Astrocyte (in vitro differentiated cells and primary cell): ENCODE measurements at regions not wholly inside any gene's neighbourhood (a gene's known extent, or its start where the extent isn't known, plus 50 kb on each side); places are given as distances from the start of the nearest gene placed in this dataset.

Experiments
- DNase-seq: peaks from one replicate; pipeline ENCODE4 v3.0.0-alpha.2; 2010; ENCODE audit warnings: low read depth
- FAIRE-seq: peaks from 2 replicates; lab custom pipeline; 2011; peaks lifted over from hg19 to GRCh38; lab: Jason Lieb, UNC
- H2AFZ ChIP-seq: 2 replicates; pipeline ENCODE4 v1.6.0; 2012; ENCODE audit warnings: low read depth, low read length, inconsistent platforms
- H3K27ac ChIP-seq: 2 replicates; pipeline ENCODE4 v1.5.1; 2011; ENCODE audit warnings: low read depth, low read length, inconsistent platforms
- H3K27me3 ChIP-seq: 2 replicates; pipeline ENCODE4 v1.6.0; 2011; ENCODE audit warnings: low read length, inconsistent platforms; ENCODE audit not compliant: insufficient read depth
- H3K36me3 ChIP-seq: 2 replicates; pipeline ENCODE4 v1.5.1; 2011; ENCODE audit warnings: low read length, inconsistent platforms; ENCODE audit not compliant: insufficient read depth
- H3K4me1 ChIP-seq: 2 replicates; pipeline ENCODE4 v1.5.1; 2011; ENCODE audit warnings: low read length, inconsistent platforms; ENCODE audit not compliant: insufficient read depth
- H3K4me2 ChIP-seq: 2 replicates; pipeline ENCODE4 v1.6.0; 2012; ENCODE audit warnings: low read length, inconsistent platforms
- H3K4me3 ChIP-seq: 2 replicates; pipeline ENCODE4 v1.5.1; 2011; ENCODE audit warnings: low read depth, mild to moderate bottlenecking, low read length, inconsistent platforms; ENCODE audit not compliant: insufficient read depth
- H3K79me2 ChIP-seq: 2 replicates; pipeline ENCODE4 v1.6.0; 2012; ENCODE audit warnings: mild to moderate bottlenecking, low read length, inconsistent platforms; ENCODE audit not compliant: insufficient read depth
- H3K9ac ChIP-seq: 2 replicates; pipeline ENCODE4 v1.6.0; 2012; ENCODE audit warnings: mild to moderate bottlenecking, low read length, inconsistent platforms
- H3K9me3 ChIP-seq: 2 replicates; pipeline ENCODE4 v1.5.1; 2012; ENCODE audit warnings: low read depth, mild to moderate bottlenecking, low read length, inconsistent platforms; ENCODE audit not compliant: insufficient read depth
- H4K20me1 ChIP-seq: 2 replicates; pipeline ENCODE4 v1.6.0; 2012; ENCODE audit warnings: low read length, inconsistent platforms; ENCODE audit not compliant: insufficient read depth
- H3K27ac Mint-ChIP-seq: one replicate; pipeline ENCODE4 v1.8.0; 2021; ENCODE audit warnings: mild to moderate bottlenecking, mixed read lengths; ENCODE audit not compliant: unreplicated experiment
- H3K27me3 Mint-ChIP-seq: one replicate; pipeline ENCODE4 v1.8.0; 2021; ENCODE audit warnings: low read depth, mixed read lengths; ENCODE audit not compliant: unreplicated experiment
- H3K36me3 Mint-ChIP-seq: one replicate; pipeline ENCODE4 v1.8.0; 2021; ENCODE audit warnings: low read depth, mixed read lengths; ENCODE audit not compliant: unreplicated experiment
- H3K4me1 Mint-ChIP-seq: one replicate; pipeline ENCODE4 v1.8.0; 2021; ENCODE audit warnings: low read depth, mixed read lengths; ENCODE audit not compliant: unreplicated experiment
- H3K4me3 Mint-ChIP-seq: one replicate; pipeline ENCODE4 v1.8.0; 2021; ENCODE audit warnings: mild to moderate bottlenecking, moderate library complexity, mixed read lengths; ENCODE audit not compliant: unreplicated experiment
- H3K9me3 Mint-ChIP-seq: one replicate; pipeline ENCODE4 v1.8.0; 2021; ENCODE audit warnings: mild to moderate bottlenecking, mixed read lengths; ENCODE audit not compliant: unreplicated experiment
- CTCF ChIP-seq: IDR thresholded peaks from 2 replicates; pipeline ENCODE4 v1.5.1; 2011; ENCODE audit warnings: low read depth, mild to moderate bottlenecking, inconsistent platforms, low read length, moderate library complexity; ENCODE audit not compliant: insufficient read depth
- EZH2 ChIP-seq: IDR thresholded peaks from 2 replicates; pipeline ENCODE4 v1.6.1; 2012; ENCODE audit warnings: mild to moderate bottlenecking, low read length, inconsistent platforms; ENCODE audit not compliant: insufficient read depth

- no peak overlapping the region for H3K4me3 Mint-ChIP-seq
- no peaks in the 10 kb centered on the region for H3K4me1 ChIP-seq
- no peaks in the 10 kb centered on the region for H3K27me3 Mint-ChIP-seq
- no peaks in the 10 kb centered on the region for H3K9me3 ChIP-seq
- H3K9ac ChIP-seq: no peak overlapping the region
- no peak overlapping the region for H3K27ac ChIP-seq
- DNase-seq (no peak), FAIRE-seq (no peak)
- no peak overlapping the region for H3K4me3 ChIP-seq
- no peak overlapping the region for H3K4me2 ChIP-seq
- no peaks in the 10 kb centered on the region for H3K27me3 ChIP-seq
- H3K27ac Mint-ChIP-seq: no peak overlapping the region
- no peaks in the 10 kb centered on the region for H3K36me3 ChIP-seq
- H3K79me2 ChIP-seq: no peaks in the 10 kb centered on the region
- H3K36me3 Mint-ChIP-seq: no peaks in the 10 kb centered on the region
- no peak overlapping the region for H2AFZ ChIP-seq
- H4K20me1 ChIP-seq: no peaks in the 10 kb centered on the region
- TF ChIP-seq CTCF: no peak
- TF ChIP-seq EZH2: no peak
- H3K9me3 Mint-ChIP-seq: no peaks in the 10 kb centered on the region
- H3K4me1 Mint-ChIP-seq: no peaks in the 10 kb centered on the region
Measured at GRCh38 chr7:84482476-84482875, 287.9 kb upstream of the SEMA3A start.

- Histone ChIP-seq H3K27me3 (no peaks in the 10 kb centered on the region), H3K4me2 (no peak overlapping the region), H3K36me3 (no peaks in the 10 kb centered on the region), H3K27ac (no peak overlapping the region), H4K20me1 (no peaks in the 10 kb centered on the region), H3K9ac (no peak overlapping the region), H3K4me3 (no peak overlapping the region), H3K79me2 (no peaks in the 10 kb centered on the region), H3K9me3 (no peaks in the 10 kb centered on the region), H2AFZ (no peak overlapping the region), H3K4me1 (no peaks in the 10 kb centered on the region)
- DNase-seq (no peak), FAIRE-seq (no peak)
- no peaks in the 10 kb centered on the region for H3K9me3 Mint-ChIP-seq
- H3K4me3 Mint-ChIP-seq: no peak overlapping the region
- no peak overlapping the region for H3K27ac Mint-ChIP-seq
- H3K36me3 Mint-ChIP-seq: no peaks in the 10 kb centered on the region
- H3K4me1 Mint-ChIP-seq: no peaks in the 10 kb centered on the region
- TF ChIP-seq CTCF: no peak
- TF ChIP-seq EZH2: no peak
- H3K27me3 Mint-ChIP-seq: no peaks in the 10 kb centered on the region
Measured at GRCh38 chr7:84479059-84479458, 284.5 kb upstream of the SEMA3A start.

- H3K36me3 Mint-ChIP-seq: no peaks in the 10 kb centered on the region
- H3K9me3 ChIP-seq: no peaks in the 10 kb centered on the region
- H3K4me3 ChIP-seq: no peak overlapping the region
- H3K4me3 Mint-ChIP-seq: no peak overlapping the region
- TF ChIP-seq CTCF: no peak
- no peak for TF ChIP-seq EZH2
- no peak overlapping the region for H2AFZ ChIP-seq
- H3K27ac Mint-ChIP-seq: no peak overlapping the region
- FAIRE-seq (peak; percentile 23), DNase-seq (no peak)
- H4K20me1 ChIP-seq: no peaks in the 10 kb centered on the region
- H3K4me1 ChIP-seq: no peaks in the 10 kb centered on the region
- no peaks in the 10 kb centered on the region for H3K4me1 Mint-ChIP-seq
- no peaks in the 10 kb centered on the region for H3K36me3 ChIP-seq
- H3K9ac ChIP-seq: no peak overlapping the region
- no peaks in the 10 kb centered on the region for H3K9me3 Mint-ChIP-seq
- no peaks in the 10 kb centered on the region for H3K79me2 ChIP-seq
- no peak overlapping the region for H3K4me2 ChIP-seq
- no peak overlapping the region for H3K27ac ChIP-seq
- no peaks in the 10 kb centered on the region for H3K27me3 Mint-ChIP-seq
- H3K27me3 ChIP-seq: no peaks in the 10 kb centered on the region
Measured at GRCh38 chr7:84477786-84478478, 283.3 kb upstream of the SEMA3A start.
